Astrocyte (in vitro differentiated cells and primary cell): ENCODE measurements at regions not wholly inside any gene's neighbourhood (a gene's known extent, or its start where the extent isn't known, plus 50 kb on each side); places are given as distances from the start of the nearest gene placed in this dataset.

Experiments
- CTCF ChIP-seq: IDR thresholded peaks from 2 replicates; pipeline ENCODE4 v1.5.1; 2011; ENCODE audit warnings: low read depth, mild to moderate bottlenecking, inconsistent platforms, low read length, moderate library complexity; ENCODE audit not compliant: insufficient read depth
- EZH2 ChIP-seq: IDR thresholded peaks from 2 replicates; pipeline ENCODE4 v1.6.1; 2012; ENCODE audit warnings: mild to moderate bottlenecking, low read length, inconsistent platforms; ENCODE audit not compliant: insufficient read depth

DNA sequence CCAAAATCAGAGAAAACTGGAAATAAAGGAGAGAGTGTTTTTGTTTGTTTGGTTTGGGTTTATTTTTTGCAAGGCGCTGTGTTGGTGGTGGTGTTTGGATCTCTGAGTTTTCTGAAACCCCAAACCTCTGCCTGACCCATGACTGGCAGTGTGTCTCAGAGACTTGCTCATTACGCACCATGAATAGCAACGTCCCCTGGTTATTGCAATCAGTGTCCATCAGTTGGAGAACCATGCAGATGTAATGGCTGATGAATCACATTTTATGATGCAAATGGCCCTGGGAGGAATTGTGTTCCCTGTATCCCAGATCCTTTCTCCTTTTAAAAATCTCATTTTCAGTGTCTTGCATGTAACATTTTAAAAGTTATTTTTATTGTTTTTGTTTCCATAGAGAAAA, 362.8 kb downstream of the PMP22 start:
- no peak for TF ChIP-seq CTCF
- no peak for TF ChIP-seq EZH2
